Common myeloid progenitor, CD34-positive (primary cell): ENCODE measurements at regions not wholly inside any gene's neighbourhood (a gene's known extent, or its start where the extent isn't known, plus 50 kb on each side); places are given as distances from the start of the nearest gene placed in this dataset.
"Not testable (repeated sequence)": the region's sequence is repeated elsewhere in the genome, so short reads cannot be mapped to it uniquely, and the experiment has no call there.

Source experiments
- CTCF ChIA-PET: fragments of 350-600 bp; sonication (Branson Sonifier 250); formaldehyde crosslinking; loops from one replicate; lab custom pipeline; 2021; ENCODE audit warnings: antibody characterized with exemption; lab: Charles Lee
- POLR2A ChIA-PET: fragments of 350-600 bp; sonication (Branson Sonifier 250); formaldehyde crosslinking; loops from one replicate; lab custom pipeline; 2021; ENCODE audit warnings: antibody characterized with exemption; lab: Charles Lee
- DNase-seq, 3 donors: peaks; one replicate each; pipeline versions ENCODE4 v3.0.0 to v3.0.0-alpha.2; 2013
- H3K27ac ChIP-seq, 2 experiments: 1 replicate in 1 of 2; 2 replicates in 1 of 2; pipeline ENCODE4 v1.7.0; 2013; ENCODE audit warnings: inconsistent platforms in 2 of 2, low read length in 2 of 2, mild to moderate bottlenecking in 2 of 2, low read depth in 1 of 2, moderate library complexity in 1 of 2; ENCODE audit not compliant: severe bottlenecking in 2 of 2, insufficient read depth in 1 of 2, poor library complexity in 1 of 2
- H3K27me3 ChIP-seq, 5 experiments: replicated peaks in 2 of 5; 1 replicate in 3 of 5; 2 replicates in 2 of 5; pipeline versions ENCODE4 v1.6.1 to v1.7.0; 2013; ENCODE audit warnings: low read length in 4 of 5, mild to moderate bottlenecking in 2 of 5, moderate library complexity in 2 of 5, inconsistent platforms in 1 of 5; ENCODE audit not compliant: insufficient read depth in 5 of 5, control insufficient read depth in 4 of 5
- H3K36me3 ChIP-seq, 4 experiments: 1 replicate in 2 of 4; 2 replicates in 2 of 4; pipeline versions ENCODE4 v1.6.1 to v1.7.0; 2013; ENCODE audit warnings: low read length in 3 of 4, control low read depth in 1 of 4, mild to moderate bottlenecking in 1 of 4; ENCODE audit not compliant: control insufficient read depth in 4 of 4, insufficient read depth in 4 of 4
- H3K4me1 ChIP-seq, 4 experiments: 1 replicate in 3 of 4; 2 replicates in 1 of 4; pipeline versions ENCODE4 v1.6.1 to v1.7.1; 2013; ENCODE audit warnings: low read length in 3 of 4, mild to moderate bottlenecking in 3 of 4, control low read depth in 1 of 4, inconsistent platforms in 1 of 4, moderate library complexity in 1 of 4; ENCODE audit not compliant: control insufficient read depth in 4 of 4, insufficient read depth in 4 of 4; ENCODE audit errors: control extremely low read depth in 1 of 4
- H3K4me3 ChIP-seq, 7 experiments: 1 replicate in 4 of 7; 2 replicates in 3 of 7; pipeline versions ENCODE4 v1.5.1 to v1.7.0; 2013; ENCODE audit warnings: mild to moderate bottlenecking in 7 of 7, low read length in 6 of 7, moderate library complexity in 6 of 7, inconsistent platforms in 2 of 7, low read depth in 2 of 7, control low read depth in 1 of 7; ENCODE audit not compliant: insufficient read depth in 4 of 7, control insufficient read depth in 1 of 7; ENCODE audit errors: extremely low read depth in 1 of 7
- H3K9me3 ChIP-seq, 5 experiments: 1 replicate in 4 of 5; 2 replicates in 1 of 5; pipeline versions ENCODE4 v1.6.1 to v1.7.1; 2013; ENCODE audit warnings: low read length in 4 of 5, mild to moderate bottlenecking in 2 of 5, inconsistent platforms in 1 of 5, low read depth in 1 of 5, moderate library complexity in 1 of 5; ENCODE audit not compliant: control insufficient read depth in 4 of 5, insufficient read depth in 2 of 5; ENCODE audit errors: control extremely low read depth in 1 of 5
- WGBS: methylation state at CpG from one replicate; pipeline ENCODE4 v1.1.5; 2013; ENCODE audit not compliant: insufficient coverage; 5-methylcytosine and 5-hydroxymethylcytosine counted together

GRCh38 chr6:19382676-19383075 is 454.5 kb upstream of the ID4 start:
- Histone ChIP-seq H3K27me3 (no peaks in the 10 kb centered on the region), H3K4me1 (no peaks in the 10 kb centered on the region), H3K9me3 (peaks cover 0 to 2% (median 0%) of the 10 kb centered on the region in 5 experiments), H3K4me3 (no peak overlapping the region), H3K27ac (no peak overlapping the region), H3K36me3 (no peaks in the 10 kb centered on the region)
- WGBS = 79% methylated on average over 2 of the region's 3 CpGs
- POLR2A ChIA-PET = no interaction called here
- no peak for DNase-seq
- CTCF ChIA-PET = no interaction called here

GRCh38 chr6:19391926-19392325 is 445.2 kb upstream of the ID4 start:
- Histone ChIP-seq H3K36me3 (no peaks in the 10 kb centered on the region), H3K27me3 (no peaks in the 10 kb centered on the region), H3K27ac (no peak overlapping the region), H3K4me3 (no peak overlapping the region), H3K9me3 (no peaks in the 10 kb centered on the region), H3K4me1 (no peaks in the 10 kb centered on the region)
- no CpG with 5 or more reads among the region's 2 CpGs for WGBS
- no peak for DNase-seq
- ChIA-PET POLR2A (no interaction called here), CTCF (no interaction called here)

GRCh38 chr6:19394051-19394450 is 443.1 kb upstream of the ID4 start:
- no CpG with 5 or more reads among the region's 3 CpGs for WGBS
- H3K9me3 ChIP-seq = peaks cover 0 to under 1% (median 0%) of the 10 kb centered on the region in 5 experiments
- H3K27ac ChIP-seq = no peak overlapping the region
- no peak for DNase-seq
- POLR2A ChIA-PET = no interaction called here
- no peak overlapping the region for H3K4me3 ChIP-seq
- no peaks in the 10 kb centered on the region for H3K36me3 ChIP-seq
- no peaks in the 10 kb centered on the region for H3K27me3 ChIP-seq
- H3K4me1 ChIP-seq = no peaks in the 10 kb centered on the region
- CTCF ChIA-PET = no interaction called here

GRCh38 chr6:19394687-19395086 is 442.5 kb upstream of the ID4 start:
- H3K27ac ChIP-seq = no peak overlapping the region
- H3K4me3 ChIP-seq = no peak overlapping the region
- peaks cover 0 to 2% (median 0%) of the 10 kb centered on the region in 5 experiments for H3K9me3 ChIP-seq
- DNase-seq = no peak
- ChIA-PET POLR2A (no interaction called here), CTCF (no interaction called here)
- H3K27me3 ChIP-seq = no peaks in the 10 kb centered on the region
- no peaks in the 10 kb centered on the region for H3K4me1 ChIP-seq
- H3K36me3 ChIP-seq = no peaks in the 10 kb centered on the region
- 94% methylated on average over 3 of the region's 4 CpGs for WGBS

GRCh38 chr6:19395316-19395715 is 441.9 kb upstream of the ID4 start:
- ChIA-PET POLR2A (no interaction called here), CTCF (no interaction called here)
- Histone ChIP-seq H3K4me3 (no peak overlapping the region), H3K27me3 (no peaks in the 10 kb centered on the region), H3K4me1 (no peaks in the 10 kb centered on the region), H3K9me3 (peaks cover 0 to 2% (median 0%) of the 10 kb centered on the region in 5 experiments), H3K36me3 (no peaks in the 10 kb centered on the region), H3K27ac (no peak overlapping the region)
- no peak for DNase-seq

- no peak overlapping the region for H3K27ac ChIP-seq
- 96% methylated on average over 5 of the region's 7 CpGs for WGBS
- DNase-seq = no peak
- H3K27me3 ChIP-seq = no peaks in the 10 kb centered on the region
- POLR2A ChIA-PET = no interaction called here
- H3K9me3 ChIP-seq = peaks cover 0 to 11% (median 2%) of the 10 kb centered on the region in 5 experiments
- no peaks in the 10 kb centered on the region for H3K4me1 ChIP-seq
- no peaks in the 10 kb centered on the region for H3K36me3 ChIP-seq
- no peak overlapping the region for H3K4me3 ChIP-seq
- CTCF ChIA-PET = no interaction called here
These were observed 437.8 kb upstream of the ID4 start for GRCh38 chr6:19399406-19399805.

- H3K4me1 ChIP-seq, H3K36me3 ChIP-seq, POLR2A ChIA-PET, H3K27ac ChIP-seq, H3K4me3 ChIP-seq, H3K27me3 ChIP-seq, CTCF ChIA-PET, DNase-seq: not testable (repeated sequence)
- peaks cover 0 to 19% (median 9%) of the 10 kb centered on the region in 5 experiments for H3K9me3 ChIP-seq
- no CpG with 5 or more reads among the region's 3 CpGs for WGBS
These were observed 432.3 kb upstream of the ID4 start for GRCh38 chr6:19404884-19405283.
